Prostate gland (tissue), 2 donors: ENCODE measurements at regions not wholly inside any gene's neighbourhood (a gene's known extent, or its start where the extent isn't known, plus 50 kb on each side); places are given as distances from the start of the nearest gene placed in this dataset.

Source experiments
- POLR2A ChIP-seq: fragments of 450-650 bp; IDR thresholded peaks from one replicate; pipeline ENCODE4 v1.6.1; 2016; ENCODE audit warnings: antibody characterized with exemption, mild to moderate bottlenecking
- TF ChIP-seq, protein P1 (sequence below), 4 experiments: fragments of 200-600 bp in 2 of 4; fragments of 450-650 bp in 2 of 4; sonication (generic) in 2 of 4; IDR thresholded peaks; 1 replicate in 3 of 4; 2 replicates in 1 of 4; pipeline ENCODE4 v1.5.1; 2016 to 2019; ENCODE audit warnings: antibody characterized with exemption in 4 of 4, mild to moderate bottlenecking in 2 of 4, moderate library complexity in 2 of 4

DNA sequence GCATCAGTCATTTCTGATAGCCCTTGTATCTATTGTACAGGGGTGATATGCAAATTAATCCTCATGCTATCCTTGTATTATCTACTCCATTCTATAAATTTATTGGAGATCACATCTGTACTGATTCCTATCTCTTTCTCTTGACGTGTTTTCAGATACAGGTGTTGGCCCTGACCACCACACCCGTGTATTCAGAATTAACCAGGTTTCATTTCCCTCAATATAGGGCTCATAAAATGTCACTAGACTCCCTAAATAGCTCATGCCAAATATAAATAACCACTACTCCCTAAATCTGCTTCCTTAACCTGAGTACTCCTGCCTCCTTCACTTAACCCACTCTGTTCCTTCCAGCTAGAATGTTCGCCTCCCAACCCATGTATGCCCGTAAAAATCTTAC is 522.8 kb upstream of the KLF4 start:
- TF ChIP-seq, protein P1, sequence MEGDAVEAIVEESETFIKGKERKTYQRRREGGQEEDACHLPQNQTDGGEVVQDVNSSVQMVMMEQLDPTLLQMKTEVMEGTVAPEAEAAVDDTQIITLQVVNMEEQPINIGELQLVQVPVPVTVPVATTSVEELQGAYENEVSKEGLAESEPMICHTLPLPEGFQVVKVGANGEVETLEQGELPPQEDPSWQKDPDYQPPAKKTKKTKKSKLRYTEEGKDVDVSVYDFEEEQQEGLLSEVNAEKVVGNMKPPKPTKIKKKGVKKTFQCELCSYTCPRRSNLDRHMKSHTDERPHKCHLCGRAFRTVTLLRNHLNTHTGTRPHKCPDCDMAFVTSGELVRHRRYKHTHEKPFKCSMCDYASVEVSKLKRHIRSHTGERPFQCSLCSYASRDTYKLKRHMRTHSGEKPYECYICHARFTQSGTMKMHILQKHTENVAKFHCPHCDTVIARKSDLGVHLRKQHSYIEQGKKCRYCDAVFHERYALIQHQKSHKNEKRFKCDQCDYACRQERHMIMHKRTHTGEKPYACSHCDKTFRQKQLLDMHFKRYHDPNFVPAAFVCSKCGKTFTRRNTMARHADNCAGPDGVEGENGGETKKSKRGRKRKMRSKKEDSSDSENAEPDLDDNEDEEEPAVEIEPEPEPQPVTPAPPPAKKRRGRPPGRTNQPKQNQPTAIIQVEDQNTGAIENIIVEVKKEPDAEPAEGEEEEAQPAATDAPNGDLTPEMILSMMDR (IDR thresholded peaks at IDR 0.05), result no peak
- no peak for TF ChIP-seq POLR2A
